B cell (primary cell): ENCODE measurements at regions not wholly inside any gene's neighbourhood (a gene's known extent, or its start where the extent isn't known, plus 50 kb on each side); places are given as distances from the start of the nearest gene placed in this dataset.

ENCODE experiments used
- ATAC-seq: fragments of 200-7000 bp; cut with Tn5 transposase; one replicate; pipeline ENCODE4 v1.10.0; 2021; ENCODE audit warnings: low read depth, mild to moderate bottlenecking, moderate number of reproducible peaks, moderate library complexity
- CTCF ChIA-PET: fragments of 350-600 bp; sonication (Branson Sonifier 250); formaldehyde crosslinking; loops from one replicate; lab custom pipeline; 2021; ENCODE audit warnings: antibody characterized with exemption, inconsistent platforms; lab: Charles Lee
- POLR2A ChIA-PET: fragments of 350-600 bp; sonication (Branson Sonifier 250); formaldehyde crosslinking; loops from one replicate; lab custom pipeline; 2021; ENCODE audit warnings: antibody characterized with exemption; lab: Charles Lee
- DNase-seq: peaks from one replicate; pipeline ENCODE4 v3.0.0; 2013
- H2AFZ ChIP-seq: 2 replicates; pipeline ENCODE4 v1.6.1; 2012; ENCODE audit warnings: mild to moderate bottlenecking, low read depth, low read length; ENCODE audit not compliant: insufficient read depth, poor library complexity, severe bottlenecking
- H3K27ac ChIP-seq, 2 donors: 1 replicate in 1 of 2; 2 replicates in 1 of 2; pipeline ENCODE4 v1.5.1; 2012 to 2013; ENCODE audit warnings: low read length in 2 of 2, mild to moderate bottlenecking in 2 of 2, moderate library complexity in 1 of 2
- H3K27me3 ChIP-seq, 4 experiments: fragments of 200-600 bp in 1 of 4; sonication (generic) in 1 of 4; replicated peaks in 1 of 4; 1 replicate in 2 of 4; 2 replicates in 2 of 4; pipeline versions ENCODE4 v1.6.1 to v1.7.0; 2013 to 2016; ENCODE audit warnings: low read length in 3 of 4, mild to moderate bottlenecking in 2 of 4, mixed read lengths in 1 of 4, moderate library complexity in 1 of 4; ENCODE audit not compliant: insufficient read depth in 4 of 4, control insufficient read depth in 3 of 4; ENCODE audit errors: control extremely low read depth in 1 of 4
- H3K36me3 ChIP-seq, 2 experiments: replicated peaks in 1 of 2; 1 replicate in 1 of 2; 2 replicates in 1 of 2; pipeline versions ENCODE4 v1.6.1 to v1.7.1; 2013; ENCODE audit warnings: low read length in 1 of 2; ENCODE audit not compliant: insufficient read depth in 2 of 2, control insufficient read depth in 1 of 2; ENCODE audit errors: control extremely low read depth in 1 of 2, extremely low read depth in 1 of 2
- H3K4me1 ChIP-seq, 2 donors: fragments of 200-600 bp in 1 of 2; sonication (generic) in 1 of 2; 1 replicate in 1 of 2; 2 replicates in 1 of 2; pipeline versions ENCODE4 v1.5.1 to v1.6.1; 2013 to 2017; ENCODE audit warnings: low read length in 2 of 2; ENCODE audit not compliant: control insufficient read depth in 2 of 2, insufficient read depth in 2 of 2
- H3K4me2 ChIP-seq: replicated peaks from 2 replicates; pipeline ENCODE3; 2012; ENCODE audit warnings: mild to moderate bottlenecking, low read depth, low read length; ENCODE audit not compliant: poor library complexity, severe bottlenecking
- H3K4me3 ChIP-seq, 5 experiments: fragments of 200-600 bp in 1 of 5; sonication (generic) in 1 of 5; 1 replicate in 3 of 5; 2 replicates in 2 of 5; pipeline versions ENCODE4 v1.5.1 to v1.7.0; 2011 to 2016; ENCODE audit warnings: low read length in 4 of 5, mild to moderate bottlenecking in 4 of 5, low read depth in 2 of 5, control low read depth in 1 of 5, moderate library complexity in 1 of 5; ENCODE audit not compliant: insufficient read depth in 1 of 5; ENCODE audit errors: control extremely low read depth in 1 of 5, extremely low read depth in 1 of 5
- H3K79me2 ChIP-seq: fragments of 200-600 bp; sonication (generic); one replicate; pipeline ENCODE4 v1.6.0; 2016; ENCODE audit warnings: low read length; ENCODE audit not compliant: control insufficient read depth, insufficient read depth
- H3K9ac ChIP-seq: fragments of 200-600 bp; sonication (generic); 2 replicates; pipeline ENCODE4 v1.6.1; 2017; ENCODE audit warnings: mild to moderate bottlenecking, low read length, moderate library complexity
- H3K9me3 ChIP-seq, 3 donors: one replicate each; pipeline versions ENCODE4 v1.6.1 to v1.7.1; 2013; ENCODE audit warnings: low read length in 2 of 3; ENCODE audit not compliant: control insufficient read depth in 2 of 3, insufficient read depth in 1 of 3; ENCODE audit errors: control extremely low read depth in 1 of 3
- H4K20me1 ChIP-seq: 2 replicates; pipeline ENCODE4 v1.6.0; 2012; ENCODE audit warnings: mild to moderate bottlenecking, low read length; ENCODE audit not compliant: insufficient read depth, control insufficient read depth, poor library complexity, severe bottlenecking
- H3K27ac Mint-ChIP-seq: one replicate; pipeline ENCODE4 v1.8.0; 2021; ENCODE audit warnings: mixed read lengths
- H3K27me3 Mint-ChIP-seq: one replicate; pipeline ENCODE4 v1.8.0; 2021; ENCODE audit warnings: mixed read lengths
- H3K4me1 Mint-ChIP-seq: one replicate; pipeline ENCODE4 v1.8.0; 2021; ENCODE audit warnings: mixed read lengths
- H3K4me3 Mint-ChIP-seq: one replicate; pipeline ENCODE4 v1.8.0; 2021; ENCODE audit warnings: mixed read lengths
- H3K9me3 Mint-ChIP-seq: one replicate; pipeline ENCODE4 v1.8.0; 2022; ENCODE audit warnings: mixed read lengths; ENCODE audit not compliant: insufficient read depth
- EZH2 ChIP-seq: IDR thresholded peaks from 2 replicates; pipeline ENCODE4 v1.6.1; 2012; ENCODE audit warnings: borderline replicate concordance, low read depth, mild to moderate bottlenecking, moderate library complexity, low read length; ENCODE audit not compliant: insufficient read depth, poor library complexity, severe bottlenecking
- WGBS: methylation state at CpG from one replicate; pipeline ENCODE4 v1.1.5; 2013; ENCODE audit warnings: missing lambda C conversion rate; ENCODE audit not compliant: insufficient coverage; 5-methylcytosine and 5-hydroxymethylcytosine counted together
- intact Hi-C: fragments of 100-400 bp; cut with micrococcal nuclease; formaldehyde crosslinking; loops from one replicate; pipeline ENCODE4 v1.10.0; 2022
- TF ChIP-seq, protein P1 (sequence below): fragments of 200-600 bp; IDR thresholded peaks from one replicate; pipeline ENCODE4 v1.8.0; 2022; ENCODE audit warnings: antibody characterized with exemption, mild to moderate bottlenecking

DNA sequence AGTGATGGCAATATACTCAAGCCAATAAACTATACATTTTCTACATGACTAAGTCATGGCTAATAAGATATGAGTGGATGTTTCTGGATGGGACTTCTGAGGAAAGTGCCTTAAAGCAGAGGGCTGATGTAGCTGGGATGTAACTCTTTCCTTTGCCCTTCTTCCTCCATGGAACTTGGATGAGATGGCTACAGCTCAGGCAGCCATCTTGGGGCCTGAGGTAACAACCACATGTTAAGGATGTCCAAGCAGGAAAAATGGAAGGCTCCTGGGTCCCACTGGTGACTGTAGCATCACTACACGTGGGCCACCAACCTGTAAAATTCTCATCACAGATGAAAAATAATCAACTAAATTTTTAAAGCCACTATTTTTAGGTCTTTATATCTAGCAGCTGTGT, 54.4 kb upstream of the GRIP1 start:
- H3K27me3 ChIP-seq: no peaks in the 10 kb centered on the region
- no peaks in the 10 kb centered on the region for H3K4me1 ChIP-seq
- H3K27ac Mint-ChIP-seq: no peak overlapping the region
- ATAC-seq (no peak), DNase-seq (no peak)
- intact Hi-C loops: no loop called here
- no peaks in the 10 kb centered on the region for H3K79me2 ChIP-seq
- H3K27ac ChIP-seq: no peak overlapping the region
- H3K9ac ChIP-seq: no peak overlapping the region
- ChIA-PET POLR2A (no interaction called here), CTCF (interaction anchor here (1.0 kb wide), 1 partner anchor 24 kb away, joined by 4 read pairs; no protein-coding TSS in a partner anchor)
- H3K4me3 Mint-ChIP-seq: no peak overlapping the region
- H3K4me2 ChIP-seq: no peak overlapping the region
- H3K9me3 ChIP-seq: no peaks in the 10 kb centered on the region
- no peaks in the 10 kb centered on the region for H4K20me1 ChIP-seq
- no peaks in the 10 kb centered on the region for H3K4me1 Mint-ChIP-seq
- TF ChIP-seq, protein P1, sequence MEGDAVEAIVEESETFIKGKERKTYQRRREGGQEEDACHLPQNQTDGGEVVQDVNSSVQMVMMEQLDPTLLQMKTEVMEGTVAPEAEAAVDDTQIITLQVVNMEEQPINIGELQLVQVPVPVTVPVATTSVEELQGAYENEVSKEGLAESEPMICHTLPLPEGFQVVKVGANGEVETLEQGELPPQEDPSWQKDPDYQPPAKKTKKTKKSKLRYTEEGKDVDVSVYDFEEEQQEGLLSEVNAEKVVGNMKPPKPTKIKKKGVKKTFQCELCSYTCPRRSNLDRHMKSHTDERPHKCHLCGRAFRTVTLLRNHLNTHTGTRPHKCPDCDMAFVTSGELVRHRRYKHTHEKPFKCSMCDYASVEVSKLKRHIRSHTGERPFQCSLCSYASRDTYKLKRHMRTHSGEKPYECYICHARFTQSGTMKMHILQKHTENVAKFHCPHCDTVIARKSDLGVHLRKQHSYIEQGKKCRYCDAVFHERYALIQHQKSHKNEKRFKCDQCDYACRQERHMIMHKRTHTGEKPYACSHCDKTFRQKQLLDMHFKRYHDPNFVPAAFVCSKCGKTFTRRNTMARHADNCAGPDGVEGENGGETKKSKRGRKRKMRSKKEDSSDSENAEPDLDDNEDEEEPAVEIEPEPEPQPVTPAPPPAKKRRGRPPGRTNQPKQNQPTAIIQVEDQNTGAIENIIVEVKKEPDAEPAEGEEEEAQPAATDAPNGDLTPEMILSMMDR: no peak
- no peak for TF ChIP-seq EZH2
- peaks cover 24% of the 10 kb centered on the region for H3K27me3 Mint-ChIP-seq
- no peak overlapping the region for H2AFZ ChIP-seq
- WGBS: no CpG with 5 or more reads among the region's 1 CpG
- no peaks in the 10 kb centered on the region for H3K36me3 ChIP-seq
- no peak overlapping the region for H3K4me3 ChIP-seq
- no peaks in the 10 kb centered on the region for H3K9me3 Mint-ChIP-seq

DNA sequence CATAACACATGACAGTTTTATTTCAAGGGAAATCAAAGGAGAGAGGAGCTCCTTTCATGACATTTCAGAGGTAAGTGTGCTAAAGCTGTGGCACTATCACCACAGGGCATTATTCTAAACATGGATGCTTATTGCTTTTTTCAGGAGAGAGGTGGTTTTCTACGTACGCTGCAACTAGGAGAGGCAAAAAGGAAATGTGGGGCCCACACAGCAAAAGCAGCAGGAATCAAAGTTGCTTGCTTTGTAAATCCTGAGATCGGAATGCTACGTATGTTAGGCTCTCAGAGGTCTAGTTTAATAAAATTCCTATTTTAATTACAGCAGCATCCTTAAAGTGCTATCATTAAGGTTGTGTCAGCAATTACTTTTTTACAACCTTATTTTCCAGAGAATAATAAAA, 55.0 kb upstream of the GRIP1 start:
- intact Hi-C loops: no loop called here
- Mint-ChIP-seq H3K9me3 (no peaks in the 10 kb centered on the region), H3K27me3 (peaks cover 24% of the 10 kb centered on the region), H3K4me3 (no peak overlapping the region), H3K27ac (no peak overlapping the region), H3K4me1 (no peaks in the 10 kb centered on the region)
- Histone ChIP-seq H3K4me3 (no peak overlapping the region), H3K27me3 (no peaks in the 10 kb centered on the region), H3K4me2 (no peak overlapping the region), H3K36me3 (no peaks in the 10 kb centered on the region), H3K9me3 (no peaks in the 10 kb centered on the region), H3K9ac (no peak overlapping the region), H3K27ac (no peak overlapping the region), H4K20me1 (no peaks in the 10 kb centered on the region), H3K4me1 (no peaks in the 10 kb centered on the region), H2AFZ (no peak overlapping the region), H3K79me2 (no peaks in the 10 kb centered on the region)
- DNase-seq: no peak
- WGBS: no CpG with 5 or more reads among the region's 4 CpGs
- ChIA-PET CTCF (no interaction called here), POLR2A (no interaction called here)
- no peak for TF ChIP-seq EZH2
- TF ChIP-seq, protein P1: no peak
- no peak for ATAC-seq
